C4-2B (cell line): ENCODE measurements at regions not wholly inside any gene's neighbourhood (a gene's known extent, or its start where the extent isn't known, plus 50 kb on each side); places are given as distances from the start of the nearest gene placed in this dataset.

Source experiments
- ZFX ChIP-seq: fragments of 450-650 bp; IDR thresholded peaks from 2 replicates; pipeline ENCODE4 v1.6.1; 2017
- TF ChIP-seq, protein P1 (sequence below): fragments of 450-650 bp; conservative IDR thresholded peaks from 2 replicates; pipeline ENCODE4 v1.5.1; 2017; ENCODE audit warnings: mild to moderate bottlenecking

DNA sequence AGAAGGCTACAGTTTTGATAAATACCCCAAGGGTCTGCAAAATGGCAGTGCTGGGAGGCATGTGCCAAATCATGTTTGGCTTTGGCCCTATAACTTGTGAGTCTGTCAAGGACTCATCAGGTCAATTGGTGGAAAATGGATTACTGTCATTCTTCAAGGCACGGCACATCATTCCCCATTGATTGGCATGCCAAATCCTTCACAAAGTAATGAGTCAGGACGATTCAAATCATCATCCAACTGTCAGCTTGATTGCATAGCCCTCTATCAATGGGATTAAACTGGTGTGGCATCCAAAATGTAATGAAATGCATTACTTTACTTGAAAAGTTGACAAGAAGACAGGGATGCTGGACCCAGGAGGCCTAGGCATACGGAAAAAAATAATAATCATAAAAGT lies 441.6 kb upstream of the PIK3C3 start:
- TF ChIP-seq, protein P1, sequence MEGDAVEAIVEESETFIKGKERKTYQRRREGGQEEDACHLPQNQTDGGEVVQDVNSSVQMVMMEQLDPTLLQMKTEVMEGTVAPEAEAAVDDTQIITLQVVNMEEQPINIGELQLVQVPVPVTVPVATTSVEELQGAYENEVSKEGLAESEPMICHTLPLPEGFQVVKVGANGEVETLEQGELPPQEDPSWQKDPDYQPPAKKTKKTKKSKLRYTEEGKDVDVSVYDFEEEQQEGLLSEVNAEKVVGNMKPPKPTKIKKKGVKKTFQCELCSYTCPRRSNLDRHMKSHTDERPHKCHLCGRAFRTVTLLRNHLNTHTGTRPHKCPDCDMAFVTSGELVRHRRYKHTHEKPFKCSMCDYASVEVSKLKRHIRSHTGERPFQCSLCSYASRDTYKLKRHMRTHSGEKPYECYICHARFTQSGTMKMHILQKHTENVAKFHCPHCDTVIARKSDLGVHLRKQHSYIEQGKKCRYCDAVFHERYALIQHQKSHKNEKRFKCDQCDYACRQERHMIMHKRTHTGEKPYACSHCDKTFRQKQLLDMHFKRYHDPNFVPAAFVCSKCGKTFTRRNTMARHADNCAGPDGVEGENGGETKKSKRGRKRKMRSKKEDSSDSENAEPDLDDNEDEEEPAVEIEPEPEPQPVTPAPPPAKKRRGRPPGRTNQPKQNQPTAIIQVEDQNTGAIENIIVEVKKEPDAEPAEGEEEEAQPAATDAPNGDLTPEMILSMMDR = no peak
- no peak for TF ChIP-seq ZFX
